SK-N-SH treated with all-trans-retinoic acid at 6 μM for 48 hours (cell line): ENCODE measurements at regions not wholly inside any gene's neighbourhood (a gene's known extent, or its start where the extent isn't known, plus 50 kb on each side); places are given as distances from the start of the nearest gene placed in this dataset.

ENCODE experiments used
- ATAC-seq: fragments of 200-7000 bp; cut with Tn5 transposase; 3 replicates; pipeline ENCODE4 v1.9.1; 2020; ENCODE audit warnings: mild to moderate bottlenecking, moderate library complexity
- ARNTL ChIP-seq: fragments of 450-650 bp; formaldehyde crosslinking; IDR thresholded peaks from 2 replicates; pipeline ENCODE4 v1.5.0; 2020; ENCODE audit warnings: low read depth, mild to moderate bottlenecking, moderate library complexity, borderline replicate concordance
- BACH2 ChIP-seq: fragments of 250-450 bp; sonication (Bioruptor Pico); IDR thresholded peaks from 2 replicates; pipeline ENCODE4 v1.9.0; 2021; ENCODE audit warnings: mild to moderate bottlenecking, borderline replicate concordance
- CREB5 ChIP-seq: fragments of 250-450 bp; sonication (Bioruptor Pico); IDR thresholded peaks from 2 replicates; pipeline ENCODE4 v1.5.1; 2020; ENCODE audit warnings: low read depth, mild to moderate bottlenecking, moderate library complexity
- CSDC2 ChIP-seq: fragments of 250-450 bp; sonication (Bioruptor Pico); IDR thresholded peaks from 2 replicates; pipeline ENCODE4 v1.5.0; 2020; ENCODE audit warnings: mild to moderate bottlenecking, moderate library complexity
- CSRNP3 ChIP-seq: fragments of 250-450 bp; sonication (Bioruptor Pico); IDR thresholded peaks from 2 replicates; pipeline ENCODE4 v1.5.1; 2021; ENCODE audit warnings: mild to moderate bottlenecking, moderate library complexity
- ESRRG ChIP-seq: fragments of 250-450 bp; sonication (Bioruptor Pico); IDR thresholded peaks from 2 replicates; pipeline ENCODE4 v1.6.1; 2021; ENCODE audit warnings: mild to moderate bottlenecking
- GLIS3 ChIP-seq: fragments of 250-450 bp; sonication (Bioruptor Pico); IDR thresholded peaks from 2 replicates; pipeline ENCODE4 v1.5.0; 2020; ENCODE audit warnings: mild to moderate bottlenecking, moderate library complexity
- ISL1 ChIP-seq: fragments of 250-450 bp; sonication (Bioruptor Pico); IDR thresholded peaks from 2 replicates; pipeline ENCODE4 v2.1.2; 2022; ENCODE audit warnings: mild to moderate bottlenecking, moderate library complexity
- OSR1 ChIP-seq: fragments of 250-450 bp; sonication (Bioruptor Pico); IDR thresholded peaks from 2 replicates; pipeline ENCODE4 v1.8.0; 2022; ENCODE audit warnings: moderate library complexity, mild to moderate bottlenecking, inconsistent platforms
- PATZ1 ChIP-seq: fragments of 250-450 bp; sonication (Bioruptor Pico); IDR thresholded peaks from 2 replicates; pipeline ENCODE4 v1.8.0; 2020; ENCODE audit warnings: mild to moderate bottlenecking, moderate library complexity, borderline replicate concordance
- POU6F1 ChIP-seq: fragments of 250-450 bp; sonication (Bioruptor Pico); IDR thresholded peaks from 2 replicates; pipeline ENCODE4 v1.8.0; 2021; ENCODE audit warnings: low read depth, mild to moderate bottlenecking, moderate library complexity, borderline replicate concordance
- PPARA ChIP-seq: fragments of 250-450 bp; sonication (Bioruptor Pico); IDR thresholded peaks from 2 replicates; pipeline ENCODE4 v1.5.0; 2020; ENCODE audit warnings: mild to moderate bottlenecking, borderline replicate concordance
- RARB ChIP-seq: fragments of 250-450 bp; sonication (Bioruptor Pico); IDR thresholded peaks from 2 replicates; pipeline ENCODE4 v1.8.0; 2021; ENCODE audit warnings: mild to moderate bottlenecking, moderate library complexity
- TCF4 ChIP-seq: fragments of 250-450 bp; sonication (Bioruptor Pico); IDR thresholded peaks from 2 replicates; pipeline ENCODE4 v1.8.0; 2021; ENCODE audit warnings: mild to moderate bottlenecking, moderate library complexity, borderline replicate concordance
- TOX ChIP-seq: fragments of 250-450 bp; sonication (Bioruptor Pico); IDR thresholded peaks from 2 replicates; pipeline ENCODE4 v1.8.0; 2021; ENCODE audit warnings: mild to moderate bottlenecking, moderate library complexity, borderline replicate concordance
- TSHZ2 ChIP-seq: fragments of 250-450 bp; sonication (Bioruptor Pico); IDR thresholded peaks from 2 replicates; pipeline ENCODE4 v1.5.0; 2020; ENCODE audit warnings: mild to moderate bottlenecking, moderate library complexity
- ZC3H10 ChIP-seq: fragments of 250-450 bp; sonication (Bioruptor Pico); IDR thresholded peaks from 2 replicates; pipeline ENCODE4 v1.5.1; 2021; ENCODE audit warnings: mild to moderate bottlenecking, moderate library complexity
- ZFP3 ChIP-seq: fragments of 250-450 bp; sonication (Bioruptor Pico); IDR thresholded peaks from 2 replicates; pipeline ENCODE4 v1.5.0; 2020; ENCODE audit warnings: mild to moderate bottlenecking, moderate library complexity
- ZFP30 ChIP-seq: fragments of 450-650 bp; formaldehyde crosslinking; IDR thresholded peaks from 2 replicates; pipeline ENCODE4 v1.5.0; 2022; ENCODE audit warnings: mild to moderate bottlenecking, moderate library complexity
- ZNF565 ChIP-seq: fragments of 450-650 bp; formaldehyde crosslinking; conservative IDR thresholded peaks from 2 replicates; pipeline ENCODE4 v1.5.0; 2020; ENCODE audit warnings: low read depth, mild to moderate bottlenecking, moderate library complexity
- ZNF70 ChIP-seq: fragments of 450-650 bp; formaldehyde crosslinking; IDR thresholded peaks from 2 replicates; pipeline ENCODE4 v1.5.0; 2020; ENCODE audit warnings: mild to moderate bottlenecking, moderate library complexity
- ZNF8 ChIP-seq: fragments of 450-650 bp; formaldehyde crosslinking; IDR thresholded peaks from 2 replicates; pipeline ENCODE4 v1.5.0; 2020; ENCODE audit warnings: mild to moderate bottlenecking, moderate library complexity

- peak; percentile 77 for ATAC-seq
- TF ChIP-seq OSR1, result no peak
- TF ChIP-seq ZFP3 (CRISPR knock-in tag), result no peak
- peak; percentile 31; the same call in 1 of the 2 replicates for TF ChIP-seq RARB (CRISPR knock-in tag)
- TF ChIP-seq POU6F1, result no peak
- no peak for TF ChIP-seq PPARA (CRISPR knock-in tag)
- 0 out of 2 replicates have a peak, but pooled peaks have one; percentile 48 for TF ChIP-seq TOX (CRISPR knock-in tag)
- no peak for TF ChIP-seq ZNF70 (CRISPR knock-in tag)
- TF ChIP-seq, all 23 proteins: peak for 2
These were observed 226.3 kb upstream of the SMLR1 start for GRCh38 chr6:130600880-130601341.

- TF ChIP-seq TOX (CRISPR knock-in tag) (peak; percentile 52; the same call in 1 of the 2 replicates), ZNF565 (CRISPR knock-in tag) (no peak), ESRRG (CRISPR knock-in tag) (no peak), ZC3H10 (CRISPR knock-in tag) (peak; percentile 83), CSDC2 (no peak), ZFP30 (CRISPR knock-in tag) (no peak), ZFP3 (CRISPR knock-in tag) (no peak), PPARA (CRISPR knock-in tag) (no peak)
- ATAC-seq, result peak; percentile 86
These were observed 224.9 kb upstream of the SMLR1 start for GRCh38 chr6:130602151-130602770.

GRCh38 chr6:130603391-130603790 is 223.8 kb upstream of the SMLR1 start:
- ATAC-seq, result no peak
- TF ChIP-seq GLIS3 (no peak), ZFP3 (CRISPR knock-in tag) (no peak), TCF4 (CRISPR knock-in tag) (no peak), ZNF8 (CRISPR knock-in tag) (no peak), TSHZ2 (no peak), CSDC2 (no peak), ESRRG (CRISPR knock-in tag) (no peak), PPARA (CRISPR knock-in tag) (no peak), POU6F1 (no peak), ISL1 (CRISPR knock-in tag) (no peak), ZNF565 (CRISPR knock-in tag) (no peak), TOX (CRISPR knock-in tag) (no peak), RARB (CRISPR knock-in tag) (no peak), OSR1 (no peak), CSRNP3 (CRISPR knock-in tag) (no peak), CREB5 (CRISPR knock-in tag) (no peak), PATZ1 (CRISPR knock-in tag) (no peak), BACH2 (CRISPR knock-in tag) (no peak), ARNTL (no peak)
